Smooth muscle cell (in vitro differentiated cells): ENCODE measurements at regions not wholly inside any gene's neighbourhood (a gene's known extent, or its start where the extent isn't known, plus 50 kb on each side); places are given as distances from the start of the nearest gene placed in this dataset.
A peak's percentile ranks its signal among the peaks of the same experiment; 100 is the strongest.

Experiments
- DNase-seq: peaks from one replicate; lab custom pipeline; 2025; ENCODE audit not compliant: unreplicated experiment; lab: John Stamatoyannopoulos, UW
- H2AFZ ChIP-seq: fragments of 200-600 bp; sonication (generic); 2 replicates; pipeline ENCODE4 v1.6.0; 2016; ENCODE audit warnings: antibody characterized with exemption, low read depth, mild to moderate bottlenecking
- H3F3A ChIP-seq: fragments of 200-600 bp; sonication (generic); 2 replicates; pipeline ENCODE4 v1.6.0; 2017; ENCODE audit warnings: antibody characterized with exemption, low read depth
- H3K27ac ChIP-seq: fragments of 200-600 bp; sonication (generic); 2 replicates; pipeline ENCODE4 v1.5.1; 2016; ENCODE audit warnings: low read depth, mild to moderate bottlenecking
- H3K27me3 ChIP-seq: fragments of 200-600 bp; sonication (generic); 2 replicates; pipeline ENCODE4 v1.6.1; 2016; ENCODE audit warnings: low read depth, mild to moderate bottlenecking
- H3K36me3 ChIP-seq: fragments of 200-600 bp; sonication (generic); 2 replicates; pipeline ENCODE4 v1.5.1; 2016; ENCODE audit warnings: low read depth
- H3K4me1 ChIP-seq: fragments of 200-600 bp; sonication (generic); 2 replicates; pipeline ENCODE4 v1.5.1; 2016; ENCODE audit warnings: low read depth
- H3K4me2 ChIP-seq: fragments of 200-600 bp; sonication (generic); 2 replicates; pipeline ENCODE4 v1.6.0; 2016; ENCODE audit warnings: mild to moderate bottlenecking
- H3K4me3 ChIP-seq: fragments of 200-600 bp; sonication (generic); 2 replicates; pipeline ENCODE4 v1.5.1; 2016; ENCODE audit warnings: mild to moderate bottlenecking
- H3K79me2 ChIP-seq: fragments of 200-600 bp; sonication (generic); 2 replicates; pipeline ENCODE4 v1.6.0; 2016; ENCODE audit warnings: low read depth, mild to moderate bottlenecking
- H3K9ac ChIP-seq: fragments of 200-600 bp; sonication (generic); 2 replicates; pipeline ENCODE4 v1.6.0; 2016; ENCODE audit warnings: low read depth
- H3K9me3 ChIP-seq: fragments of 200-600 bp; sonication (generic); replicated peaks from 2 replicates; pipeline ENCODE4 v1.5.1; 2016; ENCODE audit warnings: low read depth
- H4K20me1 ChIP-seq: fragments of 200-600 bp; sonication (generic); 2 replicates; pipeline ENCODE4 v1.6.0; 2016; ENCODE audit warnings: low read depth
- WGBS: methylation state at CpG from one replicate; pipeline ENCODE4 v1.1.7; 2016; ENCODE audit warnings: low lambda C conversion rate; 5-methylcytosine and 5-hydroxymethylcytosine counted together
- TF ChIP-seq, protein P1 (sequence below): fragments of 200-600 bp; sonication (generic); IDR thresholded peaks from 2 replicates; pipeline ENCODE4 v1.5.1; 2017; ENCODE audit warnings: borderline replicate concordance, mild to moderate bottlenecking, antibody characterized with exemption; ENCODE audit not compliant: insufficient read depth, poor library complexity, severe bottlenecking

DNA sequence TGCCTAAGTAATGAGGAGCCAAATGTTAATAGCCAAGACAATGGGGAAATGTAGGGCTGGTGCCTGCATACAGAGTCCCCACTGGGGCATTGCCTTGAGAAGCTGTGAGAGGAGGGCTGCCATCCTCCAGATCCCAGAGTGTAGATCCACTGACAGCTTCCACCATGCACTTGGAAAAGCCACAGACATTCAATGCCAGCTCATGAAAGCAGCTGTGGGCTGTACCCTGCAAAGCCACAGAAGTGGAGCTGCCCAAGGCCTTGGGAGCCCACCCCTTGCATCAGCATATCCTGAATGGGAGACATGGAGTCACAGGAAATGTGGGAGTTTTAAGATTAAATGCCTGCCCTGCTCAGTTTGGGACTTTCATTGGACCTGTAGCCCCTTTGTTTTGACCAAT is 244.7 kb downstream of the BTG1 start:
- Histone ChIP-seq H3K9me3 (no peaks in the 10 kb centered on the region), H2AFZ (no peak overlapping the region), H3K27ac (no peak overlapping the region), H3K36me3 (no peaks in the 10 kb centered on the region), H4K20me1 (no peaks in the 10 kb centered on the region), H3K9ac (no peak overlapping the region), H3K4me2 (no peak overlapping the region), H3K4me3 (no peak overlapping the region), H3K4me1 (no peaks in the 10 kb centered on the region), H3K79me2 (no peaks in the 10 kb centered on the region), H3F3A (no peaks in the 10 kb centered on the region), H3K27me3 (no peaks in the 10 kb centered on the region)
- TF ChIP-seq, protein P1, sequence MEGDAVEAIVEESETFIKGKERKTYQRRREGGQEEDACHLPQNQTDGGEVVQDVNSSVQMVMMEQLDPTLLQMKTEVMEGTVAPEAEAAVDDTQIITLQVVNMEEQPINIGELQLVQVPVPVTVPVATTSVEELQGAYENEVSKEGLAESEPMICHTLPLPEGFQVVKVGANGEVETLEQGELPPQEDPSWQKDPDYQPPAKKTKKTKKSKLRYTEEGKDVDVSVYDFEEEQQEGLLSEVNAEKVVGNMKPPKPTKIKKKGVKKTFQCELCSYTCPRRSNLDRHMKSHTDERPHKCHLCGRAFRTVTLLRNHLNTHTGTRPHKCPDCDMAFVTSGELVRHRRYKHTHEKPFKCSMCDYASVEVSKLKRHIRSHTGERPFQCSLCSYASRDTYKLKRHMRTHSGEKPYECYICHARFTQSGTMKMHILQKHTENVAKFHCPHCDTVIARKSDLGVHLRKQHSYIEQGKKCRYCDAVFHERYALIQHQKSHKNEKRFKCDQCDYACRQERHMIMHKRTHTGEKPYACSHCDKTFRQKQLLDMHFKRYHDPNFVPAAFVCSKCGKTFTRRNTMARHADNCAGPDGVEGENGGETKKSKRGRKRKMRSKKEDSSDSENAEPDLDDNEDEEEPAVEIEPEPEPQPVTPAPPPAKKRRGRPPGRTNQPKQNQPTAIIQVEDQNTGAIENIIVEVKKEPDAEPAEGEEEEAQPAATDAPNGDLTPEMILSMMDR: no peak
- no peak for DNase-seq

DNA sequence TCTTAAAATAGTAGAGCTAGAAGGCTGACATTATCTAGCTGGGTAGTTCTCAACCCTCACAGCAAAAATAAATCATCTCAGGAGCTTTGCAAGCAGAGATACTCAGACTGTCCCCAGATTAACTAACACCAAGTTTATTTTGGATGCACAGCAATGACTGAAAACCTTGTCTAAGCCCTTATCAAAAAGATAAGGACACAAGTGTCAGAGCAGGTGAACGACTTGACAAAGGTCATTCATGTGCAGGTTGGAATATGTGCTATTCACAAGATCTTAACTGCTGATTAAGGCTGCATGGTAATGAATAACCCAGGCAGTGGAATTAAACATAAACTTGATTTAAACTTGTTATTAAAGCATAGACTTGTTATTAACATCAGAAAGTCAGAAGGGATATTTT is 246.6 kb downstream of the BTG1 start:
- TF ChIP-seq, protein P1: no peak
- H3K4me2 ChIP-seq: no peak overlapping the region
- no peaks in the 10 kb centered on the region for H3K79me2 ChIP-seq
- no peaks in the 10 kb centered on the region for H3K36me3 ChIP-seq
- H3K27ac ChIP-seq: no peak overlapping the region
- 83% methylated on average over 1 of the region's 1 CpG for WGBS
- no peak for DNase-seq
- H2AFZ ChIP-seq: no peak overlapping the region
- no peaks in the 10 kb centered on the region for H4K20me1 ChIP-seq
- no peak overlapping the region for H3K4me3 ChIP-seq
- no peaks in the 10 kb centered on the region for H3K9me3 ChIP-seq
- H3K4me1 ChIP-seq: no peaks in the 10 kb centered on the region
- H3F3A ChIP-seq: no peaks in the 10 kb centered on the region
- H3K9ac ChIP-seq: no peak overlapping the region
- H3K27me3 ChIP-seq: no peaks in the 10 kb centered on the region

DNA sequence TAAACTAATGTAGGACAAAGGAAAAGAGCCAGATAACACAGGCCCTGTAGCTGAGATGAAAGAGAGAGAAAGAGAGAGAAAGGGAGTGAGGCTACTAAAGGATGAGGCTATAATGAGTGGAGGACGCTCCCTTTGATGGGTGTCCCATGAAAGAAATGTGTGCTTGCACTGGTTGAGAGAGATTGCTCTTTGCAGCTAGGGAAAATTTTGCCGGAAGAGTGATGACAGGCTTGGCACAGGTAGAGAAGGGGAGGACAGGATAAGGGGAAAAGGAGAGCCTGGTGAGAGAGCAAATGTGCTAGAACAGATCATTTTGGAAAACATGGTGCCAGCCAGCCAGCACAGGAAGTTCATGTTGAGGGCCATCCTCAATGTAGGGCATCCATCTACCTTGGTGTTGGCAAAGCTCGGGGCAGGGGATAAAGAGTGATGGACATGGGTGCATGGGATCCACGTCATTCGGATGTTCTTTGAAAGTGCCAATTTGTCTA is 248.6 kb downstream of the BTG1 start:
- WGBS: 95% methylated on average over 5 of the region's 5 CpGs
- no peaks in the 10 kb centered on the region for H3K27me3 ChIP-seq
- H2AFZ ChIP-seq: no peak overlapping the region
- H3K9ac ChIP-seq: no peak overlapping the region
- no peak overlapping the region for H3K27ac ChIP-seq
- H3K4me1 ChIP-seq: no peaks in the 10 kb centered on the region
- H3K79me2 ChIP-seq: no peaks in the 10 kb centered on the region
- H3F3A ChIP-seq: no peaks in the 10 kb centered on the region
- no peak for DNase-seq
- H3K9me3 ChIP-seq: no peaks in the 10 kb centered on the region
- H3K4me2 ChIP-seq: no peak overlapping the region
- TF ChIP-seq, protein P1: no peak
- no peak overlapping the region for H3K4me3 ChIP-seq
- H3K36me3 ChIP-seq: no peaks in the 10 kb centered on the region
- H4K20me1 ChIP-seq: no peaks in the 10 kb centered on the region

DNA sequence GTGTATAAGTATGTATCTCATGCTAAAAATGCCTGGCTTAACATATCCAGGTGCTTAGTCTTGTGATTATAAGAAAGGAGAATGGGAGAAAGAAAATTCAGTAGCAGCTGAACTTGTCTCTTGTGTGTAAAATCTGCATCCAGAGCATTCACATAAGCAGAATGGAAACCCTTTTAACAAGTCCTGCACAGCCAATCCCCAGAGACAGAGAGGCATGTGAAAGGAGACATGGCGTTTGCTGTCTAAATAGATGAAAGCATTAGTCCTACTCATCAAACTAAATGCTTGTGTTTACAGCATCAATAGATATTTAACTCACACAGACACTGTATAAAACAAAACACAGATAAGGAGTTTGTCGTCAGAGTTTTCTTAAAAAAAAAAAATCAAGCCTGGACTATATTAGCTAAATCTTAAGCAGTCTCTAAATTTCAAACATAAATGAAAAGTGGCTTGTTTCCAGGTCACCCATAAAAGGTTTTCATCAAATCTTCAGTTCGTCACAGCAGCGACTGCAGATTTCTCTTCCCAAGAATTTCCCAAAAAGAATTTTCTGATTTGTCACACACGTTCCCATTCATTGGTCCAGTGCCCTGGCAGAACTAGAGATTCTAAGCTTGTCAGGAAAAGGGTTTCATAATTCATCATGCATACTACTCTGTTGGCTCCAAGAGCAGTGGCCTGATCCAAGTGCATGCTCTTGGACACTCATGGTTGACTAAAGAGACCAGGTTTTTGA is 249.2 kb downstream of the BTG1 start:
- H3F3A ChIP-seq: no peaks in the 10 kb centered on the region
- H4K20me1 ChIP-seq: no peaks in the 10 kb centered on the region
- H3K79me2 ChIP-seq: no peaks in the 10 kb centered on the region
- H2AFZ ChIP-seq: no peak overlapping the region
- DNase-seq: no peak
- peak overlapping the region; percentile 4 for H3K4me2 ChIP-seq
- no peak overlapping the region for H3K9ac ChIP-seq
- no peak overlapping the region for H3K4me3 ChIP-seq
- no peaks in the 10 kb centered on the region for H3K36me3 ChIP-seq
- WGBS: 36% methylated on average over 5 of the region's 5 CpGs
- TF ChIP-seq, protein P1: no peak
- H3K27me3 ChIP-seq: no peaks in the 10 kb centered on the region
- H3K27ac ChIP-seq: no peak overlapping the region
- H3K9me3 ChIP-seq: no peaks in the 10 kb centered on the region
- H3K4me1 ChIP-seq: no peaks in the 10 kb centered on the region
